GM12892 (cell line): ENCODE measurements at regions not wholly inside any gene's neighbourhood (a gene's known extent, or its start where the extent isn't known, plus 50 kb on each side); places are given as distances from the start of the nearest gene placed in this dataset.

Experiments
- POLR2A ChIP-seq: IDR thresholded peaks from 2 replicates; pipeline ENCODE4 v1.6.1; 2011; ENCODE audit warnings: low read depth, low read length, control low read depth
- POLR2AphosphoS5 ChIP-seq: IDR thresholded peaks from 2 replicates; pipeline ENCODE4 v1.6.1; 2011; ENCODE audit warnings: low read depth, low read length, control low read depth
- TAF1 ChIP-seq: IDR thresholded peaks from 2 replicates; pipeline ENCODE4 v1.6.1; 2011; ENCODE audit warnings: low read depth, mild to moderate bottlenecking, control low read depth, low read length, borderline replicate concordance

- TF ChIP-seq POLR2AphosphoS5, result no peak
- no peak for TF ChIP-seq POLR2A
- no peak for TF ChIP-seq TAF1
These were observed 98.7 kb downstream of the ERMARD start for GRCh38 chr6:169850154-169850553.
